ENCODE measurements at regions not wholly inside any gene's neighbourhood (a gene's known extent, or its start where the extent isn't known, plus 50 kb on each side); places are given as distances from the start of the nearest gene placed in this dataset.

DNA sequence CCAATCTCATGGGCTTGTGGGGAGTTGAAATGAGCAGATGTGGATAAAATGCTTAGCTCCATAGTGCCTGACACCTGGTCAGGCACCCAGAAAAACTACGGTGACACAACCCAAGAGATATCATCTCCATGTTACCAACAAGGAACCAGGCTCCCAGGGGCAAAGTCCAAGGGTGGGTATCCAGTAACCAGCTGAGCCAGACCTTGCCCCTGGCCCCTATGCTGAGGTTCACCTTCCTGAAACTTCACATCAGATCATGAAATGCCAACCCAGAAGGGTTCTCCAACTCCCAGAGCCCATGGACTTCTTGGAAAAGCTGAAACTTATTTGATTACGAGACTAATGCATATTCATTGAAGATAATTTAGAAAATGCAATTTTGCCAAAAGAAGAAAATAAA is 141.8 kb upstream of the KCNG1 start:
- intact Hi-C loops (cut with DNase I) = no loop called here
- DNase-seq (no peak), FAIRE-seq (no peak)

DNA sequence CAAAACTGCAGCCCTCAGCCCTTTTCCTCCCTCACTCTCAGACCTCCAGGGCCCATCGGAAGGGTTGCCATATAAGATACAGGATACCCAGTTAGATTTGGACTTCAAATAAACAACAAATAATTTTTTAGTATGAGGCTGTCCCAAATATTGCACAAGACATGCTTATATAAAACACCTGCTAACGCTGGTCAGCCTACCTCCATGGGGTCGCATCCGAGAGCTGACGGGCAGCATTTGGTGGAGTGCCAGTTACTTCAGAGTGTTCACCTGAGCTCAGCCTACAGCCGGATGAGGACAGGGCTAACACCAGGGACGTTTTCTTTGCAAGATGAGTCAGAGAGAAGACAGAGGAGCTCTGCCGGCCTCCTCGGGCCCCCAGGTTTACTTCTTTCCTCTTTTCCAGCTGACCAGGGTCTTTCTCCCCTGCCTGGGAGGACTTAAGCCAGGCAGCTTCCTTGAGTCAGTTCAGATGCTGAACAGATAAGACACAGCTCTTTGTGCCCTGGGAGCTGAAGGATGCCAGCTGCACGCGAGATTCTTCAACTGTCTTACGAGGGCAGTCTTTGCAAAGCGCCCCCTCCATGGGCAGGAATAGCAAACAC is 141.2 kb upstream of the KCNG1 start:
- TF ChIP-seq, protein P1, sequence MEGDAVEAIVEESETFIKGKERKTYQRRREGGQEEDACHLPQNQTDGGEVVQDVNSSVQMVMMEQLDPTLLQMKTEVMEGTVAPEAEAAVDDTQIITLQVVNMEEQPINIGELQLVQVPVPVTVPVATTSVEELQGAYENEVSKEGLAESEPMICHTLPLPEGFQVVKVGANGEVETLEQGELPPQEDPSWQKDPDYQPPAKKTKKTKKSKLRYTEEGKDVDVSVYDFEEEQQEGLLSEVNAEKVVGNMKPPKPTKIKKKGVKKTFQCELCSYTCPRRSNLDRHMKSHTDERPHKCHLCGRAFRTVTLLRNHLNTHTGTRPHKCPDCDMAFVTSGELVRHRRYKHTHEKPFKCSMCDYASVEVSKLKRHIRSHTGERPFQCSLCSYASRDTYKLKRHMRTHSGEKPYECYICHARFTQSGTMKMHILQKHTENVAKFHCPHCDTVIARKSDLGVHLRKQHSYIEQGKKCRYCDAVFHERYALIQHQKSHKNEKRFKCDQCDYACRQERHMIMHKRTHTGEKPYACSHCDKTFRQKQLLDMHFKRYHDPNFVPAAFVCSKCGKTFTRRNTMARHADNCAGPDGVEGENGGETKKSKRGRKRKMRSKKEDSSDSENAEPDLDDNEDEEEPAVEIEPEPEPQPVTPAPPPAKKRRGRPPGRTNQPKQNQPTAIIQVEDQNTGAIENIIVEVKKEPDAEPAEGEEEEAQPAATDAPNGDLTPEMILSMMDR (IDR thresholded peaks at IDR 0.05; ENCODE audit: borderline replicate concordance, extremely low read depth, insufficient read depth) = no peak
- Histone ChIP-seq H3K4me1 (ENCODE audit: control insufficient read depth in 2 of 3, insufficient read depth in 2 of 3, low read depth in 1 of 3, low read length in 3 of 3) (no peaks in the 10 kb centered on the region), H3K4me3 (ENCODE audit: low read length in 3 of 3) (no peak overlapping the region), H3K36me3 (ENCODE audit: control insufficient read depth in 2 of 3, insufficient read depth in 3 of 3, low read length in 3 of 3) (no peaks in the 10 kb centered on the region), H3K27me3 (ENCODE audit: control insufficient read depth, insufficient read depth, low read length) (no peaks in the 10 kb centered on the region), H3K27ac (ENCODE audit: low read depth in 2 of 2, low read length in 2 of 2) (no peak overlapping the region), H3K9me3 (ENCODE audit: control insufficient read depth in 2 of 3, insufficient read depth in 1 of 3, low read length in 3 of 3) (no peaks in the 10 kb centered on the region), H3K9ac (ENCODE audit: low read length in 3 of 3) (no peak overlapping the region)
- DNase-seq (no peak), FAIRE-seq (no peak)
- intact Hi-C loops (cut with DNase I) = no loop called here

More for the DNA sequence above, 141.8 kb upstream of the KCNG1 start:
- Histone ChIP-seq H3K4me3 (ENCODE audit: low read length in 3 of 3) (no peak overlapping the region), H3K4me1 (ENCODE audit: control insufficient read depth in 2 of 3, insufficient read depth in 2 of 3, low read depth in 1 of 3, low read length in 3 of 3) (no peaks in the 10 kb centered on the region), H3K36me3 (ENCODE audit: control insufficient read depth in 2 of 3, insufficient read depth in 3 of 3, low read length in 3 of 3) (no peaks in the 10 kb centered on the region), H3K27ac (ENCODE audit: low read depth in 2 of 2, low read length in 2 of 2) (no peak overlapping the region), H3K9ac (ENCODE audit: low read length in 3 of 3) (no peak overlapping the region), H3K9me3 (ENCODE audit: control insufficient read depth in 2 of 3, insufficient read depth in 1 of 3, low read length in 3 of 3) (peaks cover 0 to 3% (median 0%) of the 10 kb centered on the region in 3 donors), H3K27me3 (ENCODE audit: control insufficient read depth, insufficient read depth, low read length) (no peaks in the 10 kb centered on the region)
- TF ChIP-seq, protein P1 (IDR thresholded peaks at IDR 0.05; ENCODE audit: borderline replicate concordance, extremely low read depth, insufficient read depth) = no peak

DNA sequence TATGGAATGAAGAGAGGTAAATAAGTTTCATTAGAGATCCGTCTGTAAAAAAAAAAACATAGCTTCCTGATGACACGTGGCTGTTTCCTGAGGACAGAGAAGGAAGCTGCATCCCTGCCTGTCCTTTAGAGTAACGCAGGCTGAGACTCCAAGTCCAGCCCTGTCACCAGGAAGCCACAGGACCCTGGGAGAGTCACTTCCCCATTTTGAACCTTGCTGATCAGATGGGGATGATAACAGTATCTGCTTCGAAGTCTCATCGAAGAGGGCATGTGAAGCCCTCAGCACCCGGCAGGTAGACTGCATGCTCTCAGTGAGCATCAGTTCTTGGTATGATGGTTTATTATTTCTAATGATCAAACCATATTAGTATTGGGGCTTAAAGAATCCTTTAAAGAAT is 139.1 kb upstream of the KCNG1 start:
- H3K9me3 ChIP-seq (ENCODE audit: control insufficient read depth in 2 of 3, insufficient read depth in 1 of 3, low read length in 3 of 3) = no peaks in the 10 kb centered on the region
- no peak overlapping the region for H3K9ac ChIP-seq (ENCODE audit: low read length in 3 of 3)
- H3K27me3 ChIP-seq (ENCODE audit: control insufficient read depth, insufficient read depth, low read length) = no peaks in the 10 kb centered on the region
- intact Hi-C loops (cut with DNase I) = no loop called here
- DNase-seq (no peak), FAIRE-seq (no peak)
- no peak overlapping the region for H3K27ac ChIP-seq (ENCODE audit: low read depth in 2 of 2, low read length in 2 of 2)
- TF ChIP-seq, protein P1 (IDR thresholded peaks at IDR 0.05; ENCODE audit: borderline replicate concordance, extremely low read depth, insufficient read depth) = no peak
- H3K36me3 ChIP-seq (ENCODE audit: control insufficient read depth in 2 of 3, insufficient read depth in 3 of 3, low read length in 3 of 3) = no peaks in the 10 kb centered on the region
- no peaks in the 10 kb centered on the region for H3K4me1 ChIP-seq (ENCODE audit: control insufficient read depth in 2 of 3, insufficient read depth in 2 of 3, low read depth in 1 of 3, low read length in 3 of 3)
- H3K4me3 ChIP-seq (ENCODE audit: low read length in 3 of 3) = no peak overlapping the region

DNA sequence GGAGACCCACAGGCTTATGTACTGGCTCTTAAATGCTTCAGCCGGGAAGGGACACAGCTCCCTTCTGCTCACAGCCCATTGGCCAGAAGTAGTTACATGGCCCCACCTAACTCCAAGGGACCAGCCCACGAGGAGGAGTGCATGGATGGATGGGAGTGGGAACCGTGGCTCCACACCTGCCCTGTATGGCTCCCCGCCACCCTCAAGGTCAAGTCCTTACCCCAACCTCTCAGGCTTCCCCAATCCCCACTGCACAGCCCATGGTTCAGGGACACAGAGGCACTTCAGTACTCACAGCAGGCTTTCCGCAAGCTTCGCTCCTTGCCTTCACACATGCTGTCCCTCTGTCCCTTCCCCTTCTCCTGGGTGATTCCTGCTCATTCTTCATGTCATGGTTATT is 137.9 kb upstream of the KCNG1 start:
- Histone ChIP-seq H3K9me3 (ENCODE audit: control insufficient read depth in 2 of 3, insufficient read depth in 1 of 3, low read length in 3 of 3) (no peaks in the 10 kb centered on the region), H3K4me3 (ENCODE audit: low read length in 3 of 3) (no peak overlapping the region), H3K4me1 (ENCODE audit: control insufficient read depth in 2 of 3, insufficient read depth in 2 of 3, low read depth in 1 of 3, low read length in 3 of 3) (no peaks in the 10 kb centered on the region), H3K36me3 (ENCODE audit: control insufficient read depth in 2 of 3, insufficient read depth in 3 of 3, low read length in 3 of 3) (no peaks in the 10 kb centered on the region), H3K27ac (ENCODE audit: low read depth in 2 of 2, low read length in 2 of 2) (no peak overlapping the region), H3K9ac (ENCODE audit: low read length in 3 of 3) (no peak overlapping the region), H3K27me3 (ENCODE audit: control insufficient read depth, insufficient read depth, low read length) (no peaks in the 10 kb centered on the region)
- intact Hi-C loops (cut with DNase I) = no loop called here
- DNase-seq (no peak), FAIRE-seq (no peak)
- TF ChIP-seq, protein P1 (IDR thresholded peaks at IDR 0.05; ENCODE audit: borderline replicate concordance, extremely low read depth, insufficient read depth) = no peak
